Upper lobe of left lung (tissue), 6 donors: ENCODE measurements at regions not wholly inside any gene's neighbourhood (a gene's known extent, or its start where the extent isn't known, plus 50 kb on each side); places are given as distances from the start of the nearest gene placed in this dataset.

Source experiments
- ATAC-seq, 2 donors: fragments of 200-7000 bp; cut with Tn5 transposase; one replicate each; pipeline ENCODE4 v1.9.1; 2022; ENCODE audit warnings: mild to moderate bottlenecking in 2 of 2, moderate library complexity in 2 of 2; ENCODE audit not compliant: low FRiP score in 2 of 2
- DNase-seq, 2 donors: peaks; one replicate each; pipeline ENCODE4 v3.0.0-alpha.2; 2019 to 2020
- H3K27ac ChIP-seq, 4 donors: fragments of 200-600 bp; sonication (generic); one replicate each; pipeline ENCODE4 v1.5.1; 2016 to 2019
- H3K27me3 ChIP-seq, 4 donors: fragments of 200-600 bp; sonication (generic); one replicate each; pipeline ENCODE4 v1.5.1; 2017 to 2019
- H3K36me3 ChIP-seq, 4 donors: fragments of 200-600 bp; sonication (generic); one replicate each; pipeline ENCODE4 v1.5.1; 2016 to 2019
- H3K4me1 ChIP-seq, 4 donors: fragments of 200-600 bp; sonication (generic); one replicate each; pipeline ENCODE4 v1.5.1; 2018 to 2019
- H3K4me3 ChIP-seq, 4 donors: fragments of 200-600 bp; sonication (generic); one replicate each; pipeline ENCODE4 v1.5.1; 2017 to 2019; ENCODE audit warnings: mild to moderate bottlenecking in 2 of 4, moderate library complexity in 1 of 4
- H3K9me3 ChIP-seq, 4 donors: fragments of 200-600 bp; sonication (generic); one replicate each; pipeline ENCODE4 v1.5.1; 2018 to 2019
- CTCF ChIP-seq, 6 experiments: fragments of 450-650 bp in 4 of 6; fragments of 200-600 bp in 2 of 6; sonication (generic) in 2 of 6; IDR thresholded peaks; one replicate each; pipeline ENCODE4 v1.5.1; 2016 to 2019; ENCODE audit warnings: antibody characterized with exemption in 6 of 6
- EP300 ChIP-seq, 4 donors: sonication (generic); formaldehyde crosslinking; IDR thresholded peaks; one replicate each; pipeline ENCODE4 v1.5.1; 2017; ENCODE audit warnings: antibody characterized with exemption in 4 of 4, control low read depth in 2 of 4
- POLR2A ChIP-seq, 4 donors: fragments of 450-650 bp; IDR thresholded peaks; one replicate each; pipeline ENCODE4 v1.5.1; 2016 to 2017; ENCODE audit warnings: antibody characterized with exemption in 4 of 4, mild to moderate bottlenecking in 2 of 4
- POLR2AphosphoS5 ChIP-seq, 2 donors: sonication (generic); formaldehyde crosslinking; IDR thresholded peaks; one replicate each; pipeline ENCODE4 v1.5.1; 2017; ENCODE audit warnings: antibody characterized with exemption in 2 of 2
- WGBS, 2 donors: methylation state at CpG; one replicate each; pipeline ENCODE4 v1.1.5; 2017 to 2018; 5-methylcytosine and 5-hydroxymethylcytosine counted together
- donor health status: DM: no; HTN: no; CAD: no; lungs with moderate emphysema.
- donor health status: DM: no; HTN: yes; CAD: no; lungs with severe emphysema.

DNA sequence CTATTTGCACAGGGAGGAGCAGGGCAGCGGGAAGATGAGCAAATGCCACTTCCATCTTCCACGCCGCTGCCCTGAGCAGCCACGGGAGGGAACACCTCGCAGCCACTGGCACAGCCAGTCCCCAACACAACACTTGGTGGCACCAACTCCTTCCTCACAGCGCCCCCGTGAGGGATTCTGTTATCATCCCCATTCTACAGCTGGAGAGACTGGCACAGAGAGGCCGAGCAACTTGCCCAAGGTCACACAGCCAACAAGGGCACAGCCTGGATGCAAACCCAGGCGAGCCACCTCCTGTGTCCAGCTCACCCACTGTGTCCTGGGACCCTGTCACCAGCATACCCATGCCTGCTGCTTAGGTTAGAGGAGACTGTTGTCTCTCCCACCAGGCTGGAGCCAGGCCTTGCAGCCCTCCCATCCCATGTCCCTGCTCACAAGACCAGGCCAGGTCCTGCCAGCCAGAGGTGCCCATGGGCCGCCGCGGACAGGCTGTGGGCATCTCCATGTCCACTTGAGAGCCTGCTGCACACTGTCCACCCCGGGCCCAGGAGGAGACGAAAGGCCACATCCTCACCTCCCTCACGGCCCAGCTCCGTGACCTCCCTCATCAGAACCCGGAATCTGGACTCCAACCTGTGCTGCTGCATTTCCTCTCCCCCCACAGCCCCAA lies 57.0 kb downstream of the NCOR2 start:
- ATAC-seq, result no peak
- no peak for TF ChIP-seq CTCF (IDR thresholded peaks at IDR 0.05)
- 87 to 89% methylated on average over 12 to 17 of the region's 17 CpGs for WGBS, 2 donors
- Histone ChIP-seq H3K9me3 (no peaks in the 10 kb centered on the region), H3K27me3 (no peaks in the 10 kb centered on the region), H3K27ac (peak overlapping the region in 3 of 4 donors; percentile 69 to 88 (median 83)), H3K4me3 (no peak overlapping the region), H3K36me3 (peaks cover 0 to 7% (median 4%) of the 10 kb centered on the region in 4 donors), H3K4me1 (peaks cover 67 to 95% (median 73%) of the 10 kb centered on the region in 4 donors)
- DNase-seq, result no peak

DNA sequence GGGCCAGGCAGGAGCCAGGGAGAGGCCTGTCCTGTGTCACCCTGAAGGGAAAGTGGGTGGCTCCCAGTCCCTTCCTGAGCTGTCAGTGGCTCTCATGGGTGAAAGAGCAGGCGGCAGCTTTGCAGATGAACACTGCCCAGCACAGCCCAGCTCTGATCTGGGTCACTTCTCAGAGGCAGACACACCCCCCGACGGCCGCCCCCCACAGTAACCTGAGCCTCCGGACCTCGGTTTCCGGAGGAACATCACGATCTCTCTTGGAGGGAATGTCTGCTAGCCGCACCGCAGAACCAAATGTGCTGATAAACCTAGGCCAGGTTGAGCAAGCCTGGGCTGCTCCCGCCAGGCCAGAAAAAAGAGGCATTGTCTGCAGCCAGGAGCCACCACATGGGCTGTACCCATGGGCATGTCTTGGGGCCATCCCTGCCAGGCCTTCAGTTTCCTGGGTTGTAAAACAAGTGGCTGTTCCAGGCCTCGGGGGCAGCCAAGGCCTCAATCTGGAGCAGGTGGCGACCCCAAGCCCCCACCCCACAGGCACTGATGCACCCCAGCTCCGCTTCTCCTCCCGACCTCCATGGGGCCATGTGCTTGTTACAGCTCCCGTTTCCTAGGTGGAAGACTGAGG lies 57.6 kb downstream of the NCOR2 start:
- Histone ChIP-seq H3K36me3 (peaks cover 0 to 7% (median 4%) of the 10 kb centered on the region in 4 donors), H3K27ac (peak overlapping the region; percentile 69 to 88 (median 76)), H3K4me1 (peaks cover 69 to 93% (median 75%) of the 10 kb centered on the region in 4 donors), H3K27me3 (no peaks in the 10 kb centered on the region), H3K9me3 (no peaks in the 10 kb centered on the region), H3K4me3 (no peak overlapping the region)
- TF ChIP-seq EP300 (IDR thresholded peaks at IDR 0.05) (no peak), POLR2AphosphoS5 (IDR thresholded peaks at IDR 0.05) (peak in 1 of 2 donors; percentile 15), CTCF (IDR thresholded peaks at IDR 0.05) (no peak), POLR2A (IDR thresholded peaks at IDR 0.05) (no peak)
- ATAC-seq (no peak), DNase-seq (no peak)
- 46% methylated on average over 13 of the region's 16 CpGs; no CpG with 5 or more reads in 1 of the 2 donors for WGBS, 2 donors

- H3K36me3 ChIP-seq, result peaks cover 0 to 7% (median 4%) of the 10 kb centered on the region in 4 donors
- peak overlapping the region; percentile 69 to 88 (median 76) for H3K27ac ChIP-seq
- whole genome bisulfite sequencing, 2 donors, result 67 to 93% methylated on average over 1 of the region's 1 CpG
- H3K27me3 ChIP-seq, result no peaks in the 10 kb centered on the region
- DNase-seq, result no peak
- H3K9me3 ChIP-seq, result no peaks in the 10 kb centered on the region
- H3K4me1 ChIP-seq, result peaks cover 69 to 97% (median 75%) of the 10 kb centered on the region in 4 donors
- TF ChIP-seq EP300 (IDR thresholded peaks at IDR 0.05) (no peak), CTCF (IDR thresholded peaks at IDR 0.05) (no peak), POLR2AphosphoS5 (IDR thresholded peaks at IDR 0.05) (no peak), POLR2A (IDR thresholded peaks at IDR 0.05) (no peak)
- no peak for ATAC-seq
- no peak overlapping the region for H3K4me3 ChIP-seq
Observed at GRCh38 chr12:124509300-124509675, 58.1 kb downstream of the NCOR2 start.

DNA sequence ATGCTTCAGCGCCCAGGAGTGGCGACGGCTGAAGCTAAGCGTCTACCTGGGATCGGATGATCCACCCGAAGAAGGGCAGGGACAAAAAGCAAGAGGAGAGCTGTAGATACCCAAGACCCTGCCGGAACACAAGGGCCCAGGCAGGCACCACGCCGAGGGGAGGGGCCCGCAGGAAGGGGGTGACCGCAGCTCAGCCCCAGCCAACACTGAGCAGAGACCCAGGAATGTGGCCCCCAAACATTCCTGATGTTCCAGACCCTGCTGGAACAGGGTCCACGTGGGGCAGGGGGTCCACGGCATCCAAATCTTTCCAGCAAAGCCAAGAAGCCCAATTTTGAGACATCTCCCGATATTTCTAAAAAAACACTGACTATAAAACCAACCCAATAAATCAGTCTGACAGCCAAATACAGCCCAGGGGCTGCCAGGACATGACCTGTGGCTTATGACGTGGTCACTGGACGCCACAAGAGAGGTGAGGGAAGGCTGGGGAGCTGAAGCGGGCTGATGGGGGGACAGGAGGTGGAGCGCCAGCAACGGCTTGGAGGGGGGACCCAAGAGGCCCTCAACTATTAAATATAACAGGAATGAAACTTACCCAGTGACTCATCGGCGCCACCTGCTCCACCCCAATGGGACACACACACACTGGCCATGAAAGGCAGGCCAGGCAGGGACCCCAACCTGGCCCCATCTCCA lies 58.9 kb downstream of the NCOR2 start:
- ATAC-seq (peak in 1 of 2 donors; percentile 4), DNase-seq (peak in 1 of 2 donors; percentile 44)
- 63 to 65% methylated on average over 20 to 21 of the region's 21 CpGs for WGBS, 2 donors
- peak overlapping the region; percentile 69 to 88 (median 76) for H3K27ac ChIP-seq
- peaks cover 64 to 91% (median 69%) of the 10 kb centered on the region in 4 donors for H3K4me1 ChIP-seq
- H3K9me3 ChIP-seq, result no peaks in the 10 kb centered on the region
- H3K36me3 ChIP-seq, result peaks cover 0 to 7% (median 0%) of the 10 kb centered on the region in 4 donors
- no peaks in the 10 kb centered on the region for H3K27me3 ChIP-seq
- TF ChIP-seq CTCF (IDR thresholded peaks at IDR 0.05) (no peak), POLR2AphosphoS5 (IDR thresholded peaks at IDR 0.05) (no peak), EP300 (IDR thresholded peaks at IDR 0.05) (no peak), POLR2A (IDR thresholded peaks at IDR 0.05) (no peak)
- no peak overlapping the region for H3K4me3 ChIP-seq
